Vagina (tissue), 2 donors: ENCODE measurements at regions not wholly inside any gene's neighbourhood (a gene's known extent, or its start where the extent isn't known, plus 50 kb on each side); places are given as distances from the start of the nearest gene placed in this dataset.

Experiments used
- POLR2A ChIP-seq, 2 donors: fragments of 450-650 bp; IDR thresholded peaks; one replicate each; pipeline ENCODE4 v1.6.1; 2017; ENCODE audit warnings: antibody characterized with exemption in 2 of 2, mild to moderate bottlenecking in 2 of 2, moderate library complexity in 2 of 2
- TF ChIP-seq, protein P1 (sequence below), 3 experiments: fragments of 450-650 bp in 2 of 3; fragments of 200-600 bp in 1 of 3; sonication (generic) in 1 of 3; IDR thresholded peaks; one replicate each; pipeline ENCODE4 v1.5.1; 2017 to 2019; ENCODE audit warnings: antibody characterized with exemption in 3 of 3, mild to moderate bottlenecking in 2 of 3, moderate library complexity in 2 of 3

DNA sequence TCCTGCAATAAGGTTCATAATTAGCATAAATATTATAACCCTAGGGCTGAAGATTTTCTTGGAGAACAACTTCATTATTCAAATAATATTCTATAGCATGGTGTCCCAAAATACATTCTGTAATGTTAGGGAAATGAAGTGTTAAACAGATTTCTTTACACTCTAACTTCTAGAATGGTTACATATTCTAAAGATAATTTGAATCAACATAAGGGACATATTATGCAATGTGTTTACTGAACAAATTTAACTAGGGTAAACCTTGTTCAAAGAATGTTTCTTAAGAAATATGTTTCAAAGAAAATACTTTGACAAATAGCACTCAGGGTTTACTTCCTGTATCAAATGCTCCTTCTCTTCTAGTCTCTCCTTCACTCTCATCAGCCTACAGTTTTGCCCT is 281.6 kb downstream of the SLC6A15 start:
- TF ChIP-seq, protein P1, sequence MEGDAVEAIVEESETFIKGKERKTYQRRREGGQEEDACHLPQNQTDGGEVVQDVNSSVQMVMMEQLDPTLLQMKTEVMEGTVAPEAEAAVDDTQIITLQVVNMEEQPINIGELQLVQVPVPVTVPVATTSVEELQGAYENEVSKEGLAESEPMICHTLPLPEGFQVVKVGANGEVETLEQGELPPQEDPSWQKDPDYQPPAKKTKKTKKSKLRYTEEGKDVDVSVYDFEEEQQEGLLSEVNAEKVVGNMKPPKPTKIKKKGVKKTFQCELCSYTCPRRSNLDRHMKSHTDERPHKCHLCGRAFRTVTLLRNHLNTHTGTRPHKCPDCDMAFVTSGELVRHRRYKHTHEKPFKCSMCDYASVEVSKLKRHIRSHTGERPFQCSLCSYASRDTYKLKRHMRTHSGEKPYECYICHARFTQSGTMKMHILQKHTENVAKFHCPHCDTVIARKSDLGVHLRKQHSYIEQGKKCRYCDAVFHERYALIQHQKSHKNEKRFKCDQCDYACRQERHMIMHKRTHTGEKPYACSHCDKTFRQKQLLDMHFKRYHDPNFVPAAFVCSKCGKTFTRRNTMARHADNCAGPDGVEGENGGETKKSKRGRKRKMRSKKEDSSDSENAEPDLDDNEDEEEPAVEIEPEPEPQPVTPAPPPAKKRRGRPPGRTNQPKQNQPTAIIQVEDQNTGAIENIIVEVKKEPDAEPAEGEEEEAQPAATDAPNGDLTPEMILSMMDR (IDR thresholded peaks at IDR 0.05) = no peak
- TF ChIP-seq POLR2A (IDR thresholded peaks at IDR 0.05) = no peak
